Hepatocyte (in vitro differentiated cells): ENCODE measurements at regions not wholly inside any gene's neighbourhood (a gene's known extent, or its start where the extent isn't known, plus 50 kb on each side); places are given as distances from the start of the nearest gene placed in this dataset.
A peak's percentile ranks its signal among the peaks of the same experiment; 100 is the strongest.

Experiments
- DNase-seq: peaks from one replicate; pipeline ENCODE4 v3.0.0-alpha.2; 2016; ENCODE audit warnings: low spot score
- H2AFZ ChIP-seq: fragments of 200-600 bp; sonication (generic); 2 replicates; pipeline ENCODE4 v1.6.0; 2016; ENCODE audit warnings: antibody characterized with exemption, mild to moderate bottlenecking
- H3K27ac ChIP-seq: fragments of 200-600 bp; sonication (generic); 2 replicates; pipeline ENCODE4 v1.5.1; 2016; ENCODE audit warnings: mild to moderate bottlenecking
- H3K27me3 ChIP-seq: fragments of 200-600 bp; sonication (generic); 2 replicates; pipeline ENCODE4 v1.6.1; 2016
- H3K36me3 ChIP-seq: fragments of 200-600 bp; sonication (generic); replicated peaks from 2 replicates; pipeline ENCODE4 v1.5.1; 2016; ENCODE audit warnings: low read depth; ENCODE audit not compliant: insufficient read depth
- H3K4me1 ChIP-seq: fragments of 200-600 bp; sonication (generic); 2 replicates; pipeline ENCODE4 v1.5.1; 2016; ENCODE audit warnings: mild to moderate bottlenecking, moderate library complexity; ENCODE audit not compliant: insufficient read depth
- H3K4me2 ChIP-seq: fragments of 200-600 bp; sonication (generic); 2 replicates; pipeline ENCODE4 v1.6.0; 2016
- H3K4me3 ChIP-seq: fragments of 200-600 bp; sonication (generic); 2 replicates; pipeline ENCODE4 v1.5.1; 2016; ENCODE audit warnings: mild to moderate bottlenecking
- H3K79me2 ChIP-seq: fragments of 200-600 bp; sonication (generic); 2 replicates; pipeline ENCODE4 v1.6.0; 2017; ENCODE audit warnings: mild to moderate bottlenecking
- H3K9me2 ChIP-seq: fragments of 200-600 bp; sonication (generic); replicated peaks from 2 replicates; pipeline ENCODE4 v1.6.0; 2017; ENCODE audit warnings: mild to moderate bottlenecking; ENCODE audit not compliant: insufficient read depth
- H3K9me3 ChIP-seq: fragments of 200-600 bp; sonication (generic); 2 replicates; pipeline ENCODE4 v1.5.1; 2016; ENCODE audit warnings: low read depth, mild to moderate bottlenecking
- H4K20me1 ChIP-seq: fragments of 200-600 bp; sonication (generic); 2 replicates; pipeline ENCODE4 v1.6.0; 2016; ENCODE audit warnings: mild to moderate bottlenecking; ENCODE audit not compliant: insufficient read depth, poor library complexity, severe bottlenecking
- CTCF ChIP-seq: fragments of 200-600 bp; sonication (generic); IDR thresholded peaks from 2 replicates; pipeline ENCODE4 v1.5.1; 2016; ENCODE audit warnings: antibody characterized with exemption, mild to moderate bottlenecking; ENCODE audit not compliant: poor library complexity
- EZH2 ChIP-seq: fragments of 200-600 bp; sonication (generic); IDR thresholded peaks from 2 replicates; pipeline ENCODE4 v1.6.1; 2016; ENCODE audit warnings: antibody characterized with exemption, mild to moderate bottlenecking, borderline replicate concordance
- EZH2phosphoT487 ChIP-seq: fragments of 200-600 bp; sonication (generic); IDR thresholded peaks from one replicate; pipeline ENCODE4 v1.6.1; 2018; ENCODE audit warnings: antibody characterized with exemption, mild to moderate bottlenecking, low read depth, moderate library complexity; ENCODE audit not compliant: unreplicated experiment, severe bottlenecking
- WGBS: methylation state at CpG from one replicate; pipeline ENCODE4 v1.1.6; 2016; ENCODE audit warnings: low lambda C conversion rate; ENCODE audit errors: missing lambda C conversion rate; 5-methylcytosine and 5-hydroxymethylcytosine counted together

- TF ChIP-seq EZH2phosphoT487 (no peak), EZH2 (no peak), CTCF (no peak)
- Histone ChIP-seq H3K27ac (no peak overlapping the region), H3K79me2 (no peaks in the 10 kb centered on the region), H3K4me1 (no peaks in the 10 kb centered on the region), H3K27me3 (no peaks in the 10 kb centered on the region), H3K9me2 (no peaks in the 10 kb centered on the region), H3K4me3 (no peak overlapping the region), H3K9me3 (no peaks in the 10 kb centered on the region), H3K36me3 (no peaks in the 10 kb centered on the region), H4K20me1 (no peaks in the 10 kb centered on the region), H3K4me2 (no peak overlapping the region), H2AFZ (no peak overlapping the region)
- DNase-seq, result peak; percentile 16
- WGBS, result 57% methylated on average over 4 of the region's 4 CpGs
These were observed 56.8 kb upstream of the GRIA4 start for GRCh38 chr11:105553025-105553424.

DNA sequence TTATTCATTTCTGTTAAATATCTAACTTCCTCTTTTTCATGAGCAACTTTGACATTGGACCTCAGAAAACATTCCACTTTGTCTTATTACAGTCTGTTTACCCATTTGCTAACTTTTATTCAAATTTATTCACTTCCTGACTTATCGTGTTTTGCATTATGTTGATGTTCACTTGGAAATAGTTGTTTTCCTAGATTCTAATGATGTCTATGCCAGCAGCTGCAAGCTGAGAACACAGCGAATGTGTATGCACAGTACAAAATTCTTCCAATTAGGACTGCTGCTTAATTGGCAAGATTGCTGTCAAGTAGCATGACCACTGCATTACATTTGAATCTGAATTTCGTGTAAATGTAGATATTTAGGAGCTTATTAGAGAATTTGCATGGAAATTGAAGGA lies 61.5 kb upstream of the GRIA4 start:
- no peak overlapping the region for H3K27ac ChIP-seq
- H3K9me3 ChIP-seq, result no peaks in the 10 kb centered on the region
- DNase-seq, result no peak
- H4K20me1 ChIP-seq, result no peaks in the 10 kb centered on the region
- H3K4me3 ChIP-seq, result no peak overlapping the region
- H3K4me1 ChIP-seq, result no peaks in the 10 kb centered on the region
- no peak overlapping the region for H3K4me2 ChIP-seq
- no peak for TF ChIP-seq CTCF
- TF ChIP-seq EZH2, result no peak
- no peak for TF ChIP-seq EZH2phosphoT487
- no peak overlapping the region for H2AFZ ChIP-seq
- WGBS, result 84% methylated on average over 3 of the region's 3 CpGs
- no peaks in the 10 kb centered on the region for H3K27me3 ChIP-seq
- H3K36me3 ChIP-seq, result no peaks in the 10 kb centered on the region
- no peaks in the 10 kb centered on the region for H3K79me2 ChIP-seq
- H3K9me2 ChIP-seq, result no peaks in the 10 kb centered on the region

DNA sequence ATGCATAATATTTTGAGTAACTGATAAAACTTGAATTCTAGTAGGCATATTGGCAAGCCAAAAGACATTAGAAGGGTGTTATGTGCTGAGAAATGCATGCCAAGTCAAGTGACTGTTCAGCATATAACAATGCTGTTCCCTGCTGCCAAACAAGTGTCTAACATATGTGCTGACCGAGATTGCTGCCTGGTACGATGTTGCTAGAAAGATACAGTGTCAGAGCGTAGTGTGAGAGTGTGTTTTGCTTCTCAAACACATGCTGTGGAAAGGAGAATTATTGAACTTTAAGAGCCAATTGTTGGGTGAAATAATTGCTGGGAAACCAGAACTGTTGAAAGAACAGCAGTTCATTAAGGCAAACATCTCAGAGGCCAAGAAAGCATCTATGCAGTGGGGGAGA lies 71.3 kb upstream of the GRIA4 start:
- no peaks in the 10 kb centered on the region for H3K4me1 ChIP-seq
- DNase-seq, result no peak
- H3K4me3 ChIP-seq, result no peak overlapping the region
- no peaks in the 10 kb centered on the region for H4K20me1 ChIP-seq
- no peaks in the 10 kb centered on the region for H3K9me3 ChIP-seq
- no peaks in the 10 kb centered on the region for H3K27me3 ChIP-seq
- no peak overlapping the region for H3K27ac ChIP-seq
- no peaks in the 10 kb centered on the region for H3K9me2 ChIP-seq
- no peaks in the 10 kb centered on the region for H3K36me3 ChIP-seq
- no peak overlapping the region for H2AFZ ChIP-seq
- WGBS, result 90% methylated on average over 3 of the region's 3 CpGs
- no peak overlapping the region for H3K4me2 ChIP-seq
- no peaks in the 10 kb centered on the region for H3K79me2 ChIP-seq
- TF ChIP-seq EZH2phosphoT487, result no peak
- no peak for TF ChIP-seq EZH2
- TF ChIP-seq CTCF, result no peak

- H3K4me1 ChIP-seq, result no peaks in the 10 kb centered on the region
- H2AFZ ChIP-seq, result no peak overlapping the region
- H3K79me2 ChIP-seq, result no peaks in the 10 kb centered on the region
- H3K27ac ChIP-seq, result no peak overlapping the region
- H3K4me3 ChIP-seq, result no peak overlapping the region
- DNase-seq, result no peak
- H4K20me1 ChIP-seq, result no peaks in the 10 kb centered on the region
- H3K27me3 ChIP-seq, result no peaks in the 10 kb centered on the region
- no peaks in the 10 kb centered on the region for H3K36me3 ChIP-seq
- no peak overlapping the region for H3K4me2 ChIP-seq
- H3K9me3 ChIP-seq, result no peaks in the 10 kb centered on the region
- H3K9me2 ChIP-seq, result no peaks in the 10 kb centered on the region
- 46% methylated on average over 2 of the region's 2 CpGs for WGBS
- TF ChIP-seq EZH2phosphoT487 (no peak), CTCF (no peak), EZH2 (no peak)
These were observed 72.3 kb upstream of the GRIA4 start for GRCh38 chr11:105537531-105537930.
